ENCODE measurements at regions not wholly inside any gene's neighbourhood (a gene's known extent, or its start where the extent isn't known, plus 50 kb on each side); places are given as distances from the start of the nearest gene placed in this dataset.

GRCh38 chr10:49243610-49244283 lies 55.2 kb upstream of the C10orf71 start:
- DNase-seq: no peak
- no peak overlapping the region for H3K27ac ChIP-seq
- no peaks in the 10 kb centered on the region for H4K20me1 ChIP-seq (ENCODE audit: insufficient read depth)
- no peak overlapping the region for H3K4me2 ChIP-seq
- H3K9me2 ChIP-seq (ENCODE audit: insufficient read depth): no peaks in the 10 kb centered on the region
- no peaks in the 10 kb centered on the region for H3K36me3 ChIP-seq (ENCODE audit: low read depth)
- no peaks in the 10 kb centered on the region for H3K79me2 ChIP-seq (ENCODE audit: low read depth)
- no TSS peak for BruUV-seq (replicated peaks)
- POLR2A ChIA-PET (ENCODE audit: unreplicated experiment): no interaction called here
- no peaks in the 10 kb centered on the region for H3K4me1 ChIP-seq (replicated peaks; ENCODE audit: insufficient read depth)
- intact Hi-C loops (cut with micrococcal nuclease; ENCODE audit: unreplicated experiment): no loop called here
- H2AFZ ChIP-seq: no peak overlapping the region
- H3K27me3 ChIP-seq (ENCODE audit: insufficient read depth, low read depth): peaks cover 54% of the 10 kb centered on the region
- no peaks in the 10 kb centered on the region for H3K9me3 ChIP-seq (ENCODE audit: insufficient read depth, low read depth)
- TF ChIP-seq CTCF (conservative IDR thresholded peaks at IDR 0.05) (no peak), EZH2 (IDR thresholded peaks at IDR 0.05; ENCODE audit: low read depth) (no peak)
- H3F3A ChIP-seq (ENCODE audit: insufficient read depth, low read depth): no peaks in the 10 kb centered on the region
- CTCF ChIA-PET: no interaction called here
- H3K4me3 ChIP-seq: no peak overlapping the region

- Histone ChIP-seq H3K27me3 (ENCODE audit: insufficient read depth, low read depth) (peaks cover 56% of the 10 kb centered on the region), H3K9me2 (ENCODE audit: insufficient read depth) (no peaks in the 10 kb centered on the region), H3F3A (ENCODE audit: insufficient read depth, low read depth) (no peaks in the 10 kb centered on the region), H3K9me3 (ENCODE audit: insufficient read depth, low read depth) (no peaks in the 10 kb centered on the region), H3K79me2 (ENCODE audit: low read depth) (no peaks in the 10 kb centered on the region), H3K4me2 (no peak overlapping the region), H3K4me1 (replicated peaks; ENCODE audit: insufficient read depth) (no peaks in the 10 kb centered on the region), H3K4me3 (no peak overlapping the region), H2AFZ (no peak overlapping the region), H3K27ac (no peak overlapping the region), H4K20me1 (ENCODE audit: insufficient read depth) (no peaks in the 10 kb centered on the region), H3K36me3 (ENCODE audit: low read depth) (no peaks in the 10 kb centered on the region)
- no peak for DNase-seq
- intact Hi-C loops (cut with micrococcal nuclease; ENCODE audit: unreplicated experiment): no loop called here
- CTCF ChIA-PET: no interaction called here
- POLR2A ChIA-PET (ENCODE audit: unreplicated experiment): no interaction called here
- TF ChIP-seq CTCF (conservative IDR thresholded peaks at IDR 0.05) (no peak), EZH2 (IDR thresholded peaks at IDR 0.05; ENCODE audit: low read depth) (no peak)
- no TSS peak for BruUV-seq (replicated peaks)
Observed at GRCh38 chr10:49243139-49243538, 54.9 kb upstream of the TMEM273 start.

GRCh38 chr10:49242604-49243003 lies 54.4 kb upstream of the TMEM273 start:
- no peak overlapping the region for H3K27ac ChIP-seq

More at GRCh38 chr10:49242604-49243003, 54.4 kb upstream of the TMEM273 start:
- Histone ChIP-seq H3K4me3 (no peak overlapping the region), H2AFZ (no peak overlapping the region), H3K4me1 (replicated peaks; ENCODE audit: insufficient read depth) (no peaks in the 10 kb centered on the region), H3K9me3 (ENCODE audit: insufficient read depth, low read depth) (no peaks in the 10 kb centered on the region), H3F3A (ENCODE audit: insufficient read depth, low read depth) (no peaks in the 10 kb centered on the region), H3K36me3 (ENCODE audit: low read depth) (no peaks in the 10 kb centered on the region), H3K27me3 (ENCODE audit: insufficient read depth, low read depth) (peaks cover 56% of the 10 kb centered on the region), H3K9me2 (ENCODE audit: insufficient read depth) (no peaks in the 10 kb centered on the region), H3K79me2 (ENCODE audit: low read depth) (no peaks in the 10 kb centered on the region), H3K4me2 (no peak overlapping the region), H4K20me1 (ENCODE audit: insufficient read depth) (no peaks in the 10 kb centered on the region)
- BruUV-seq (replicated peaks): no TSS peak
- no peak for DNase-seq
- ChIA-PET CTCF (no interaction called here), POLR2A (ENCODE audit: unreplicated experiment) (no interaction called here)
- TF ChIP-seq CTCF (conservative IDR thresholded peaks at IDR 0.05): no peak
- no peak for TF ChIP-seq EZH2 (IDR thresholded peaks at IDR 0.05; ENCODE audit: low read depth)
- intact Hi-C loops (cut with micrococcal nuclease; ENCODE audit: unreplicated experiment): no loop called here

All from PC-9 (cell line).